Liver (tissue), 8 donors: ENCODE measurements at regions not wholly inside any gene's neighbourhood (a gene's known extent, or its start where the extent isn't known, plus 50 kb on each side); places are given as distances from the start of the nearest gene placed in this dataset.

Experiments used
- DNase-seq: peaks from one replicate; pipeline ENCODE4 v3.0.0-alpha.2; 2017; ENCODE audit warnings: low spot score
- H3K27ac ChIP-seq, 2 donors: one replicate each; pipeline ENCODE4 v1.7.0; 2013; ENCODE audit warnings: inconsistent platforms in 2 of 2, low read length in 2 of 2, control low read depth in 1 of 2, low read depth in 1 of 2, mild to moderate bottlenecking in 1 of 2
- H3K27me3 ChIP-seq, 4 donors: one replicate each; pipeline versions ENCODE4 v1.6.1 to v1.7.0; 2013; ENCODE audit warnings: low read length in 3 of 4, inconsistent platforms in 1 of 4, mild to moderate bottlenecking in 1 of 4, moderate library complexity in 1 of 4; ENCODE audit not compliant: control insufficient read depth in 4 of 4, insufficient read depth in 4 of 4
- H3K36me3 ChIP-seq, 4 donors: one replicate each; pipeline versions ENCODE4 v1.6.1 to v1.7.0; 2013; ENCODE audit warnings: low read length in 3 of 4, mild to moderate bottlenecking in 3 of 4, low read depth in 1 of 4, moderate library complexity in 1 of 4; ENCODE audit not compliant: control insufficient read depth in 4 of 4, insufficient read depth in 3 of 4
- H3K4me1 ChIP-seq, 4 donors: one replicate each; pipeline versions ENCODE4 v1.6.1 to v1.7.0; 2013; ENCODE audit warnings: low read length in 3 of 4, mild to moderate bottlenecking in 3 of 4, moderate library complexity in 1 of 4; ENCODE audit not compliant: control insufficient read depth in 4 of 4, insufficient read depth in 4 of 4
- H3K4me3 ChIP-seq, 3 donors: one replicate each; pipeline versions ENCODE4 v1.6.1 to v1.7.0; 2013; ENCODE audit warnings: low read length in 3 of 3, control low read depth in 1 of 3, low read depth in 1 of 3, mild to moderate bottlenecking in 1 of 3
- H3K9ac ChIP-seq, 2 donors: one replicate each; pipeline ENCODE4 v1.7.0; 2013; ENCODE audit warnings: low read length in 2 of 2, mild to moderate bottlenecking in 2 of 2, moderate library complexity in 2 of 2, control low read depth in 1 of 2, low read depth in 1 of 2
- H3K9me3 ChIP-seq, 4 donors: one replicate each; pipeline versions ENCODE4 v1.6.1 to v1.7.0; 2013; ENCODE audit warnings: low read length in 3 of 4; ENCODE audit not compliant: control insufficient read depth in 4 of 4
- EGR1 ChIP-seq, 2 donors: IDR thresholded peaks; 2 replicates each; pipeline ENCODE4 v1.6.1; 2016 to 2018; ENCODE audit warnings: antibody characterized with exemption in 2 of 2, low read depth in 2 of 2
- FOXA1 ChIP-seq: IDR thresholded peaks from 2 replicates; pipeline ENCODE4 v1.6.1; 2016; ENCODE audit warnings: antibody characterized with exemption
- FOXA2 ChIP-seq: IDR thresholded peaks from 2 replicates; pipeline ENCODE4 v1.6.1; 2016; ENCODE audit warnings: antibody characterized with exemption
- GABPA ChIP-seq, 2 donors: IDR thresholded peaks in 1 of 2; conservative IDR thresholded peaks in 1 of 2; 2 replicates each; pipeline ENCODE4 v1.6.1; 2016; ENCODE audit warnings: antibody characterized with exemption in 2 of 2, mild to moderate bottlenecking in 1 of 2, moderate library complexity in 1 of 2
- HNF4A ChIP-seq, 2 donors: conservative IDR thresholded peaks; 2 replicates each; pipeline ENCODE4 v1.6.1; 2016; ENCODE audit warnings: antibody characterized with exemption in 2 of 2, mild to moderate bottlenecking in 2 of 2
- HNF4G ChIP-seq: IDR thresholded peaks from 2 replicates; pipeline ENCODE4 v1.6.1; 2016; ENCODE audit warnings: antibody characterized with exemption
- MAX ChIP-seq: IDR thresholded peaks from 2 replicates; pipeline ENCODE4 v1.6.1; 2016; ENCODE audit warnings: antibody characterized with exemption
- NR2F2 ChIP-seq: IDR thresholded peaks from 2 replicates; pipeline ENCODE4 v1.6.1; 2016; ENCODE audit warnings: antibody characterized with exemption
- RAD21 ChIP-seq, 2 donors: IDR thresholded peaks; 2 replicates each; pipeline ENCODE4 v1.6.1; 2016; ENCODE audit warnings: antibody characterized with exemption in 2 of 2, mild to moderate bottlenecking in 2 of 2
- RXRA ChIP-seq, 2 donors: IDR thresholded peaks; 2 replicates each; pipeline ENCODE4 v1.6.1; 2017 to 2018; ENCODE audit warnings: antibody characterized with exemption in 2 of 2, mild to moderate bottlenecking in 1 of 2
- SP1 ChIP-seq: IDR thresholded peaks from 2 replicates; pipeline ENCODE4 v1.6.1; 2018; ENCODE audit warnings: antibody characterized with exemption, mild to moderate bottlenecking
- TAF1 ChIP-seq: conservative IDR thresholded peaks from 2 replicates; pipeline ENCODE4 v1.6.1; 2016; ENCODE audit warnings: antibody characterized with exemption, mild to moderate bottlenecking
- YY1 ChIP-seq: IDR thresholded peaks from 2 replicates; pipeline ENCODE4 v1.6.1; 2016; ENCODE audit warnings: antibody characterized with exemption, mild to moderate bottlenecking
- WGBS: extraction: QIAGEN DNeasy Blood & Tissue Kit; methylation state at CpG from one replicate; pipeline ENCODE4 v1.1.7; 2013; 5-methylcytosine and 5-hydroxymethylcytosine counted together
- TF ChIP-seq, protein P1 (sequence below): IDR thresholded peaks from 2 replicates; pipeline ENCODE4 v1.6.1; 2016; ENCODE audit warnings: antibody characterized with exemption
- TF ChIP-seq, protein P2 (sequence below): IDR thresholded peaks from 2 replicates; pipeline ENCODE4 v1.6.1; 2016; ENCODE audit warnings: antibody characterized with exemption, mild to moderate bottlenecking
- TF ChIP-seq, protein P3 (sequence below): IDR thresholded peaks from 2 replicates; pipeline ENCODE4 v1.6.1; 2016; ENCODE audit warnings: antibody characterized with exemption
- TF ChIP-seq, protein P4 (sequence below): fragments of 150-350 bp; IDR thresholded peaks from 2 replicates; pipeline ENCODE4 v1.5.1; 2017; ENCODE audit warnings: improper control_type of control experiment, low read depth, low read length; ENCODE audit not compliant: missing input control
- donor health status: healthy.
- donor health status: healthy.
- donor health status: healthy.
- donor health status: healthy.
- donor health status: healthy.

GRCh38 chr10:32147730-32148129 is 91.5 kb upstream of the KIF5B start:
- Histone ChIP-seq H3K4me1 (no peaks in the 10 kb centered on the region), H3K4me3 (no peak overlapping the region), H3K9ac (no peak overlapping the region), H3K9me3 (no peaks in the 10 kb centered on the region), H3K27me3 (no peaks in the 10 kb centered on the region), H3K36me3 (no peaks in the 10 kb centered on the region), H3K27ac (no peak overlapping the region)
- 82% methylated on average over 1 of the region's 1 CpG for WGBS
- no peak for DNase-seq
- TF ChIP-seq MAX: no peak
- TF ChIP-seq RAD21 (IDR thresholded peaks at IDR 0.05): no peak

DNA sequence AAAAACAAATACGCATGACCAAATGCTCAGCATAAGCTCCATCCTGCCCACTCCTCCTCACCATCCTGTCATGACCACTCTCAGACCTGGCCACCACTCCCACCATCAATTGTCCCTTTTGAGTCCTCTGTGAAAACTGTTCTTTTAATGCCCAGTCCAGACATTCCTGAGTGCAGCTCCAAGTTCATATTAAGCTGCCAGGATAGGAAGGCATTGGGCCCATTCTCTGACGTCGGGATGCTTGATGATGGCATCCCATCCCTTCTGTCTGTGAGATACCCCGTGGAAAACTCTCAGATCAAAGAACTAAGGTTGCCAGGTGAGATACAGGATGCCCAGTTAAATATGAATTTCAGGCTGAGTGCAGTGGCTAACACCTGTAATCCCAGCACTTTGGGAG is 89.9 kb upstream of the KIF5B start:
- Histone ChIP-seq H3K36me3 (no peaks in the 10 kb centered on the region), H3K9ac (no peak overlapping the region), H3K27ac (no peak overlapping the region), H3K27me3 (no peaks in the 10 kb centered on the region), H3K4me3 (no peak overlapping the region), H3K9me3 (no peaks in the 10 kb centered on the region), H3K4me1 (no peaks in the 10 kb centered on the region)
- WGBS: 89% methylated on average over 4 of the region's 4 CpGs
- no peak for TF ChIP-seq YY1
- TF ChIP-seq RAD21 (IDR thresholded peaks at IDR 0.05): no peak
- TF ChIP-seq NR2F2: no peak
- no peak for TF ChIP-seq TAF1
- TF ChIP-seq, protein P1, sequence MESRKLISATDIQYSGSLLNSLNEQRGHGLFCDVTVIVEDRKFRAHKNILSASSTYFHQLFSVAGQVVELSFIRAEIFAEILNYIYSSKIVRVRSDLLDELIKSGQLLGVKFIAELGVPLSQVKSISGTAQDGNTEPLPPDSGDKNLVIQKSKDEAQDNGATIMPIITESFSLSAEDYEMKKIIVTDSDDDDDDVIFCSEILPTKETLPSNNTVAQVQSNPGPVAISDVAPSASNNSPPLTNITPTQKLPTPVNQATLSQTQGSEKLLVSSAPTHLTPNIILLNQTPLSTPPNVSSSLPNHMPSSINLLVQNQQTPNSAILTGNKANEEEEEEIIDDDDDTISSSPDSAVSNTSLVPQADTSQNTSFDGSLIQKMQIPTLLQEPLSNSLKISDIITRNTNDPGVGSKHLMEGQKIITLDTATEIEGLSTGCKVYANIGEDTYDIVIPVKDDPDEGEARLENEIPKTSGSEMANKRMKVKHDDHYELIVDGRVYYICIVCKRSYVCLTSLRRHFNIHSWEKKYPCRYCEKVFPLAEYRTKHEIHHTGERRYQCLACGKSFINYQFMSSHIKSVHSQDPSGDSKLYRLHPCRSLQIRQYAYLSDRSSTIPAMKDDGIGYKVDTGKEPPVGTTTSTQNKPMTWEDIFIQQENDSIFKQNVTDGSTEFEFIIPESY: no peak
- no peak for TF ChIP-seq HNF4G
- DNase-seq: no peak

- WGBS: 80% methylated on average over 10 of the region's 10 CpGs
- Histone ChIP-seq H3K27ac (no peak overlapping the region), H3K36me3 (no peaks in the 10 kb centered on the region), H3K27me3 (no peaks in the 10 kb centered on the region), H3K9me3 (no peaks in the 10 kb centered on the region), H3K9ac (no peak overlapping the region), H3K4me1 (no peaks in the 10 kb centered on the region), H3K4me3 (no peak overlapping the region)
- DNase-seq: no peak
- TF ChIP-seq TAF1 (no peak), RXRA (IDR thresholded peaks at IDR 0.05) (no peak), EGR1 (IDR thresholded peaks at IDR 0.05; ENCODE audit: low read depth in 2 of 2) (no peak), HNF4A (conservative IDR thresholded peaks at IDR 0.05) (no peak), FOXA1 (no peak), GABPA (IDR thresholded peaks at IDR 0.05 in 1 of 2, conservative IDR thresholded peaks at IDR 0.05 in 1 of 2) (no peak), SP1 (no peak), HNF4G (no peak), FOXA2 (no peak), MAX (no peak), RAD21 (IDR thresholded peaks at IDR 0.05) (no peak), YY1 (no peak)
- TF ChIP-seq, protein P2, sequence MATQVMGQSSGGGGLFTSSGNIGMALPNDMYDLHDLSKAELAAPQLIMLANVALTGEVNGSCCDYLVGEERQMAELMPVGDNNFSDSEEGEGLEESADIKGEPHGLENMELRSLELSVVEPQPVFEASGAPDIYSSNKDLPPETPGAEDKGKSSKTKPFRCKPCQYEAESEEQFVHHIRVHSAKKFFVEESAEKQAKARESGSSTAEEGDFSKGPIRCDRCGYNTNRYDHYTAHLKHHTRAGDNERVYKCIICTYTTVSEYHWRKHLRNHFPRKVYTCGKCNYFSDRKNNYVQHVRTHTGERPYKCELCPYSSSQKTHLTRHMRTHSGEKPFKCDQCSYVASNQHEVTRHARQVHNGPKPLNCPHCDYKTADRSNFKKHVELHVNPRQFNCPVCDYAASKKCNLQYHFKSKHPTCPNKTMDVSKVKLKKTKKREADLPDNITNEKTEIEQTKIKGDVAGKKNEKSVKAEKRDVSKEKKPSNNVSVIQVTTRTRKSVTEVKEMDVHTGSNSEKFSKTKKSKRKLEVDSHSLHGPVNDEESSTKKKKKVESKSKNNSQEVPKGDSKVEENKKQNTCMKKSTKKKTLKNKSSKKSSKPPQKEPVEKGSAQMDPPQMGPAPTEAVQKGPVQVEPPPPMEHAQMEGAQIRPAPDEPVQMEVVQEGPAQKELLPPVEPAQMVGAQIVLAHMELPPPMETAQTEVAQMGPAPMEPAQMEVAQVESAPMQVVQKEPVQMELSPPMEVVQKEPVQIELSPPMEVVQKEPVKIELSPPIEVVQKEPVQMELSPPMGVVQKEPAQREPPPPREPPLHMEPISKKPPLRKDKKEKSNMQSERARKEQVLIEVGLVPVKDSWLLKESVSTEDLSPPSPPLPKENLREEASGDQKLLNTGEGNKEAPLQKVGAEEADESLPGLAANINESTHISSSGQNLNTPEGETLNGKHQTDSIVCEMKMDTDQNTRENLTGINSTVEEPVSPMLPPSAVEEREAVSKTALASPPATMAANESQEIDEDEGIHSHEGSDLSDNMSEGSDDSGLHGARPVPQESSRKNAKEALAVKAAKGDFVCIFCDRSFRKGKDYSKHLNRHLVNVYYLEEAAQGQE: no peak
- TF ChIP-seq, protein P3, sequence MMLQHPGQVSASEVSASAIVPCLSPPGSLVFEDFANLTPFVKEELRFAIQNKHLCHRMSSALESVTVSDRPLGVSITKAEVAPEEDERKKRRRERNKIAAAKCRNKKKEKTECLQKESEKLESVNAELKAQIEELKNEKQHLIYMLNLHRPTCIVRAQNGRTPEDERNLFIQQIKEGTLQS: no peak
- TF ChIP-seq, protein P1: no peak
- TF ChIP-seq, protein P4, sequence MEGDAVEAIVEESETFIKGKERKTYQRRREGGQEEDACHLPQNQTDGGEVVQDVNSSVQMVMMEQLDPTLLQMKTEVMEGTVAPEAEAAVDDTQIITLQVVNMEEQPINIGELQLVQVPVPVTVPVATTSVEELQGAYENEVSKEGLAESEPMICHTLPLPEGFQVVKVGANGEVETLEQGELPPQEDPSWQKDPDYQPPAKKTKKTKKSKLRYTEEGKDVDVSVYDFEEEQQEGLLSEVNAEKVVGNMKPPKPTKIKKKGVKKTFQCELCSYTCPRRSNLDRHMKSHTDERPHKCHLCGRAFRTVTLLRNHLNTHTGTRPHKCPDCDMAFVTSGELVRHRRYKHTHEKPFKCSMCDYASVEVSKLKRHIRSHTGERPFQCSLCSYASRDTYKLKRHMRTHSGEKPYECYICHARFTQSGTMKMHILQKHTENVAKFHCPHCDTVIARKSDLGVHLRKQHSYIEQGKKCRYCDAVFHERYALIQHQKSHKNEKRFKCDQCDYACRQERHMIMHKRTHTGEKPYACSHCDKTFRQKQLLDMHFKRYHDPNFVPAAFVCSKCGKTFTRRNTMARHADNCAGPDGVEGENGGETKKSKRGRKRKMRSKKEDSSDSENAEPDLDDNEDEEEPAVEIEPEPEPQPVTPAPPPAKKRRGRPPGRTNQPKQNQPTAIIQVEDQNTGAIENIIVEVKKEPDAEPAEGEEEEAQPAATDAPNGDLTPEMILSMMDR: no peak
Observed at GRCh38 chr10:32144817-32145688, 88.8 kb upstream of the KIF5B start.
